ENCODE measurements at regions not wholly inside any gene's neighbourhood (a gene's known extent, or its start where the extent isn't known, plus 50 kb on each side); places are given as distances from the start of the nearest gene placed in this dataset.
A peak's percentile ranks its signal among the peaks of the same experiment; 100 is the strongest.
"Not testable (repeated sequence)": the region's sequence is repeated elsewhere in the genome, so short reads cannot be mapped to it uniquely, and the experiment has no call there.

DNA sequence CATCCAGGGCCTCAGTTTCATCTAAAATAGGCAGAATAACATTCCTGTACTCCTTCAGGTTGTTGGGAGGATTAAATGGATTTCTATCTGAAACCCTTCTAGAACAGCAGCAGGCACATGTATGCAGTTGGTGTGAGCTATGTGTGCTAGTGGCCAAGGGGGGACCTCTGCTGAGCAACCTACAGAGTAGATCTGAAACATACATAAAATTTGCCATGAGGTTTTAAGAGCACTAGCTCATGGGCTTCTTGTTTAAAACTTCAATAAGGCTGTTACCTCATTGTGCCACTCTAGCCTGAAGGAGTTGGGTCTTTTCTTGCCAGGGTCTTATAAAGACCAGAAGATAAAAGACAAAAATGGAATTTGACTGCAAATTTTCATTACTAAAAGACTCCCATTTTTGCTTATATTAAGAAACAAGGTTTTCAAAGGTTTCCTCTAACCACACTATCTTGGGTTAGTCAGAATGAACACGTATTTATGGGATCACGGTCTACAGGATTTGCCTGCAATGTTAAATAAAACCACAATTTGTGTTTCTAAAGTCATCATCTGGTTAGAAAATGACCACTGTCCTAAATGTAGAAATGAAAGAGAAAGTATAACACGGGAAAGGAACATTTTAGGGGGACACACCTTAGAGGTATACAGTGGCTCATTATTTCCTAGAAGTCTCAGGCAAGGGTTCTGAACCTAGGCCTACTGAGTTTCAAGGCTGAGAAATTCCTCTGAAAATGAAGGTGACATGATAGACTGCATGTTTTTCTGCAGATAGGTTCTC is 144.9 kb upstream of the OLIG3 start:
- peak; percentile 25 for DNase-seq (ENCODE audit: low spot score)
- TF ChIP-seq, protein P1, sequence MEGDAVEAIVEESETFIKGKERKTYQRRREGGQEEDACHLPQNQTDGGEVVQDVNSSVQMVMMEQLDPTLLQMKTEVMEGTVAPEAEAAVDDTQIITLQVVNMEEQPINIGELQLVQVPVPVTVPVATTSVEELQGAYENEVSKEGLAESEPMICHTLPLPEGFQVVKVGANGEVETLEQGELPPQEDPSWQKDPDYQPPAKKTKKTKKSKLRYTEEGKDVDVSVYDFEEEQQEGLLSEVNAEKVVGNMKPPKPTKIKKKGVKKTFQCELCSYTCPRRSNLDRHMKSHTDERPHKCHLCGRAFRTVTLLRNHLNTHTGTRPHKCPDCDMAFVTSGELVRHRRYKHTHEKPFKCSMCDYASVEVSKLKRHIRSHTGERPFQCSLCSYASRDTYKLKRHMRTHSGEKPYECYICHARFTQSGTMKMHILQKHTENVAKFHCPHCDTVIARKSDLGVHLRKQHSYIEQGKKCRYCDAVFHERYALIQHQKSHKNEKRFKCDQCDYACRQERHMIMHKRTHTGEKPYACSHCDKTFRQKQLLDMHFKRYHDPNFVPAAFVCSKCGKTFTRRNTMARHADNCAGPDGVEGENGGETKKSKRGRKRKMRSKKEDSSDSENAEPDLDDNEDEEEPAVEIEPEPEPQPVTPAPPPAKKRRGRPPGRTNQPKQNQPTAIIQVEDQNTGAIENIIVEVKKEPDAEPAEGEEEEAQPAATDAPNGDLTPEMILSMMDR (IDR thresholded peaks at IDR 0.05; ENCODE audit: extremely low read depth, missing control alignments) = no peak

DNA sequence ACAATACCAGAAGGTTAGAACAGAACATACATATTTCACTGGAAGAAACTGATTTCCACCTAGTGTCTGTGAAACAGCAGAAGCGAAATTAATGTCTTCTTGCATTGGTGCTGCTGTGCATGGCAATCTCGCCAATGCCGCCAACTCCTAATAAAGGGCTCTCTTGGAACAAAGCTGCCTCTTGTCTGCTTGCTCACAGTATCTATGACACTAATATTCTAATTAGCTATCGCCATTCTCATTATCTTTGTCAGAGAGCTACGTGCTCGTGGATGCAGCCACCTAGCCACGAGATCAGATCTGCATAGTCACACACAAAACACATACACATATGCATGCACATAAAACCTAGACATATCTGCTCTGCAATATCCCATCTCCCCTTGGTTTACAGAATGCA is 145.9 kb upstream of the OLIG3 start:
- no peak for DNase-seq (ENCODE audit: low spot score)
- TF ChIP-seq, protein P1 (IDR thresholded peaks at IDR 0.05; ENCODE audit: extremely low read depth, missing control alignments) = no peak

DNA sequence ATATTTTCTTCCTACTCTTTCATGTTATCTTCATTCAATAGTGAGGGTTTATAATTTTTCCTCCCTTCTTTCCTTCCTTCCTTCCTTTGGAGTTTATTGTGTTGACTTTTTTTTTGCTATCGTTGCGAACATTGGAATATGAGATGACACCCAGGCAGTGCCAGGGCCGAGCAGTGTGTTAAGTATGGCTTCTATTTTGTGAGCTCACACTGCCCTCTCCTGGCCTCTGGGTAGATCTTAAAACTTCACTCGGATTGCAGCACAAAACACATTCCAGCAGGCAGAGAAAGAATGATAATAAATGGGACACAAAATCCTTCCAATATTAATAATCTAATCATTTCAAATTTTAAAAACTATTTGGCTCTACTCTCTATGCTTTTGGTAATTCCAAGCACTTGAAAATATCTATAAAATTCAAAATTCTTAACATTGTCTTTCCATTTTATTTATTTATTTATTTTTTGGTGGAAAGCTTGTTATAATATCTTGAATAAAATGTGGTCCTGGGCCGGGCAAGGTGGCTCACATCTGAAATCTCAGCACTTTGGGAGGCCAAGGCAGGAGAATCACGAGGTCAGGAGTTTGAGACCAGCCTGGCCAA is 147.4 kb upstream of the OLIG3 start:
- TF ChIP-seq, protein P1 (IDR thresholded peaks at IDR 0.05; ENCODE audit: extremely low read depth, missing control alignments) = peak; percentile 53
- peak; percentile 49 for DNase-seq (ENCODE audit: low spot score)

DNA sequence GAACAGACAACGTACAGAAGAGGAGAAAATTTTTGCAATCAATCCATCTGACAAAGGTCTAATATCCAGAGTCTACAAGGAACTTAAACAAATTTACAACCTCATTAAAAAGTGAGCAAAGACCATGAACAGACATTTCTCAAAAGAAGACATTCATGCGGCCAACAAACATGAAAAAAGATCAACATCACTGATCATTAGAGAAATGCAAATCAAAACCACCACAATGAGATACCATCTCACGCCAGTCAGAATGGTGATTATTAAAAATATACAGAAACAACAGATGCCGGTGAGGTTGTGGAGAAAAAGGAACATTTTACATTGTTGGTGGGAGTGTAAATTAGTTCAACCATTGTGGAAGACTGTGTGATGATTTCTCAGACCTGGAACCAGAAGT is 149.0 kb upstream of the OLIG3 start:
- DNase-seq (ENCODE audit: low spot score) = not testable (repeated sequence)

DNA sequence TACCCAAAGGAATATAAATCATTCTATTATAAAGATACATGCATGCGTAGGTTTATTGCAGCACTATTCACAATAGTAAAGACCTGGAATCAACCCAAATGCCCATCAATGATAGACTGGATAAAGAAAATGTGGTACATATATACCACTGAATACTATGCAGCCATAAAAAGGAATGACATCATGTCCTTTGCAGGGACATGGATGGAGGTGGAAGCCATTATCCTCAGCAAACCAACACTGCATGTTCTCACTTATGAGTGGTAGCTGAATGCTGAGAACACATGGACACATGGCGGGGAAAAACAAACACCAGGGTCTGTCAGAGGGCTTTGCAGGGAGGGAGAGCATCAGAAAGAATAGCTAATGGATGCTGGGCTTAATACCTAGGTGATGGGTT is 149.4 kb upstream of the OLIG3 start:
- not testable (repeated sequence) for DNase-seq (ENCODE audit: low spot score)

DNA sequence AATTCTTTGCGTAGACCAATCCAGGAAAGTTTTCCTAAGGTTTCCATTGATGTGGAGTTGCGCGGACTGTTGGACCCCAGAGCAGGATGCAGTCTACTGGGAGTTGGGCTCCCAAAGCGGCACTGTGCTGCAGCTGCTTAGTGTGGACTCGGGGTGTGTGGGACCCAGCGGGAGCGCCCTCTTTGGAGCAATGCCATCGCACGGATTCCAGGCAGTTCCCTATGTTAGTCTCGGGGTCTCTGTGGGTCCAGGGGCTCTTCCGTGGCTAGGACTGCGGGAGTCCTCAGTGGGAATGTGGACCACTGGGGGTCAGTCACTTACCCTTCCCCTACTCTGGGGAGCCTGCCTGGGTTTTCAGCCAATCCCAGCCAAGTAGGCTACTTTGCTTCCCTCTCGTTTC is 151.7 kb upstream of the OLIG3 start:
- no peak for DNase-seq (ENCODE audit: low spot score)
- TF ChIP-seq, protein P1 (IDR thresholded peaks at IDR 0.05; ENCODE audit: extremely low read depth, missing control alignments) = no peak

DNA sequence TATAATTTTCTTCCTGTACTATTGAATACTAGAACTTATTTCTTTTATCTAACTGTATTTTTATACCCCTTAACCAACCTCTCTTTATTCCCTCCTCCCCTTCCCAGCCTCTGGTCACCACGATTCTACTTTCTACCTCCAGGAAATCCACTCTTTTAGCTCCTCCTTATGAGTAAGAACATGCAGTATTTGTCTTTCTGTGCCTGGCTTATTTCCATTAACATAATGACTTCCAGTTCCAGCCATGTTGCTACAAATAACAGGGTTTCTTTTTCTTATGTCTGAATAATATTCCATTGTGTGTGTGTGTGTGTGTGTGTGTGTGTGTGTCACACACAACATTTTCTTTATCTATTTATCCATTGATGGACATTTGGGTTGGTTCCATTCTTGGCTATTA is 152.3 kb upstream of the OLIG3 start:
- DNase-seq (ENCODE audit: low spot score) = no peak
- TF ChIP-seq, protein P1 (IDR thresholded peaks at IDR 0.05; ENCODE audit: extremely low read depth, missing control alignments) = no peak

DNA sequence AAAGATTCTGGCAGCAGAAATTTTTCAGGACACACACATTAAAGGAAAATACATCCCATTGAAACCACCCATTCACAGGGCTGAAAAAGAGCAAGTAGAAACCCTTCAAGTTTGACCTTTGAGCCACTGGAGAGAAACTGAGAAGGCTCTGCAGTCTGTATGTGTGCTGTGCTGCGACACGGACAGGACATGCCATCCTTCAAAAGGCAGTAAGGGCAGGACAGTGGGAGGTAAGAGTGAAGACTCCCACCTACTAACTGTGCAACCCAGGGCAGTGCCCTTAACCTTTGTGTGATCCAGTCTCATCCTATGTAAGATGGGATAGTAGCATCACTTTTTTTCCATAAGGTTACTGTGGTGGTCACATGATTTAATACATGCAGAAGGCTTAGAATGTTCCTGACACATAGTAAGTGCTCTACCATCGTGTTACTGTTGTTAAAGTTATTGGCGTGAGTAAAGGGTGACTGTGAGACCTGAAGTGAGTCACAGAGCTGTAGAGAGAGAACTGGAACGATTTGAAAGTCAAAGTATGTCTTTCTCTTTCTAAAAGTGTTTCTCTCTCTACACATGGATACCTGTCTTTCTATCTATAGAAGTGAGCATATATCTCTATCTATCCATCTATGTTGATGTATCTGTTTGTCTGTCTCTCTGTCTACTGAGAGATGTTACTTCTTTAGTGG is 153.7 kb upstream of the OLIG3 start:
- TF ChIP-seq, protein P1 (IDR thresholded peaks at IDR 0.05; ENCODE audit: extremely low read depth, missing control alignments) = no peak
- DNase-seq (ENCODE audit: low spot score) = no peak
